ENCODE measurements at regions not wholly inside any gene's neighbourhood (a gene's known extent, or its start where the extent isn't known, plus 50 kb on each side); places are given as distances from the start of the nearest gene placed in this dataset.

- Histone ChIP-seq H3K4me3 (no peak overlapping the region), H3K9me3 (ENCODE audit: low read depth) (peaks cover 3% of the 10 kb centered on the region), H3K4me2 (no peak overlapping the region), H2AFZ (no peak overlapping the region), H3K9me2 (replicated peaks; ENCODE audit: insufficient read depth) (no peaks in the 10 kb centered on the region), H3K27me3 (no peaks in the 10 kb centered on the region), H3K36me3 (replicated peaks; ENCODE audit: insufficient read depth, low read depth) (no peaks in the 10 kb centered on the region), H3K27ac (no peak overlapping the region), H3K79me2 (no peaks in the 10 kb centered on the region), H3K4me1 (ENCODE audit: insufficient read depth) (no peaks in the 10 kb centered on the region), H4K20me1 (ENCODE audit: insufficient read depth, poor library complexity, severe bottlenecking) (no peaks in the 10 kb centered on the region)
- DNase-seq (ENCODE audit: low spot score): no peak
- TF ChIP-seq EZH2 (IDR thresholded peaks at IDR 0.05; ENCODE audit: borderline replicate concordance) (no peak), EZH2phosphoT487 (IDR thresholded peaks at IDR 0.05; ENCODE audit: low read depth, severe bottlenecking, unreplicated experiment) (no peak)
- TF ChIP-seq, protein P1, sequence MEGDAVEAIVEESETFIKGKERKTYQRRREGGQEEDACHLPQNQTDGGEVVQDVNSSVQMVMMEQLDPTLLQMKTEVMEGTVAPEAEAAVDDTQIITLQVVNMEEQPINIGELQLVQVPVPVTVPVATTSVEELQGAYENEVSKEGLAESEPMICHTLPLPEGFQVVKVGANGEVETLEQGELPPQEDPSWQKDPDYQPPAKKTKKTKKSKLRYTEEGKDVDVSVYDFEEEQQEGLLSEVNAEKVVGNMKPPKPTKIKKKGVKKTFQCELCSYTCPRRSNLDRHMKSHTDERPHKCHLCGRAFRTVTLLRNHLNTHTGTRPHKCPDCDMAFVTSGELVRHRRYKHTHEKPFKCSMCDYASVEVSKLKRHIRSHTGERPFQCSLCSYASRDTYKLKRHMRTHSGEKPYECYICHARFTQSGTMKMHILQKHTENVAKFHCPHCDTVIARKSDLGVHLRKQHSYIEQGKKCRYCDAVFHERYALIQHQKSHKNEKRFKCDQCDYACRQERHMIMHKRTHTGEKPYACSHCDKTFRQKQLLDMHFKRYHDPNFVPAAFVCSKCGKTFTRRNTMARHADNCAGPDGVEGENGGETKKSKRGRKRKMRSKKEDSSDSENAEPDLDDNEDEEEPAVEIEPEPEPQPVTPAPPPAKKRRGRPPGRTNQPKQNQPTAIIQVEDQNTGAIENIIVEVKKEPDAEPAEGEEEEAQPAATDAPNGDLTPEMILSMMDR (IDR thresholded peaks at IDR 0.05; ENCODE audit: poor library complexity): no peak
These were observed 734.6 kb downstream of the GLUD2 start for GRCh38 chrX:121781991-121782390.

GRCh38 chrX:121782544-121782943 lies 735.1 kb downstream of the GLUD2 start:
- H2AFZ ChIP-seq: no peak overlapping the region
- no peak for DNase-seq (ENCODE audit: low spot score)
- no peak overlapping the region for H3K27ac ChIP-seq
- no peaks in the 10 kb centered on the region for H4K20me1 ChIP-seq (ENCODE audit: insufficient read depth, poor library complexity, severe bottlenecking)
- H3K9me3 ChIP-seq (ENCODE audit: low read depth): peaks cover 3% of the 10 kb centered on the region
- H3K79me2 ChIP-seq: no peaks in the 10 kb centered on the region
- no peak overlapping the region for H3K4me3 ChIP-seq
- H3K27me3 ChIP-seq: no peaks in the 10 kb centered on the region
- no peaks in the 10 kb centered on the region for H3K9me2 ChIP-seq (replicated peaks; ENCODE audit: insufficient read depth)
- 47% methylated on average over 2 of the region's 2 CpGs for WGBS (ENCODE audit: low lambda C conversion rate, missing lambda C conversion rate)
- no peaks in the 10 kb centered on the region for H3K4me1 ChIP-seq (ENCODE audit: insufficient read depth)
- TF ChIP-seq EZH2 (IDR thresholded peaks at IDR 0.05; ENCODE audit: borderline replicate concordance): no peak
- TF ChIP-seq EZH2phosphoT487 (IDR thresholded peaks at IDR 0.05; ENCODE audit: low read depth, severe bottlenecking, unreplicated experiment): no peak
- TF ChIP-seq, protein P1 (IDR thresholded peaks at IDR 0.05; ENCODE audit: poor library complexity): no peak
- H3K36me3 ChIP-seq (replicated peaks; ENCODE audit: insufficient read depth, low read depth): no peaks in the 10 kb centered on the region
- H3K4me2 ChIP-seq: no peak overlapping the region

GRCh38 chrX:121782976-121783375 lies 735.6 kb downstream of the GLUD2 start:
- Histone ChIP-seq H4K20me1 (ENCODE audit: insufficient read depth, poor library complexity, severe bottlenecking) (no peaks in the 10 kb centered on the region), H3K9me2 (replicated peaks; ENCODE audit: insufficient read depth) (no peaks in the 10 kb centered on the region), H3K27ac (no peak overlapping the region), H2AFZ (no peak overlapping the region), H3K4me1 (ENCODE audit: insufficient read depth) (no peaks in the 10 kb centered on the region), H3K4me3 (no peak overlapping the region), H3K27me3 (no peaks in the 10 kb centered on the region), H3K79me2 (no peaks in the 10 kb centered on the region), H3K9me3 (ENCODE audit: low read depth) (peaks cover 3% of the 10 kb centered on the region), H3K4me2 (no peak overlapping the region), H3K36me3 (replicated peaks; ENCODE audit: insufficient read depth, low read depth) (no peaks in the 10 kb centered on the region)
- WGBS (ENCODE audit: low lambda C conversion rate, missing lambda C conversion rate): 45% methylated on average over 3 of the region's 3 CpGs
- no peak for DNase-seq (ENCODE audit: low spot score)
- TF ChIP-seq EZH2 (IDR thresholded peaks at IDR 0.05; ENCODE audit: borderline replicate concordance) (no peak), EZH2phosphoT487 (IDR thresholded peaks at IDR 0.05; ENCODE audit: low read depth, severe bottlenecking, unreplicated experiment) (no peak)
- TF ChIP-seq, protein P1 (IDR thresholded peaks at IDR 0.05; ENCODE audit: poor library complexity): no peak

GRCh38 chrX:121802881-121803412 lies 755.5 kb downstream of the GLUD2 start:
- WGBS (ENCODE audit: low lambda C conversion rate, missing lambda C conversion rate): 68% methylated on average over 7 of the region's 7 CpGs
- no peak overlapping the region for H2AFZ ChIP-seq
- no peaks in the 10 kb centered on the region for H3K9me2 ChIP-seq (replicated peaks; ENCODE audit: insufficient read depth)
- TF ChIP-seq EZH2phosphoT487 (IDR thresholded peaks at IDR 0.05; ENCODE audit: low read depth, severe bottlenecking, unreplicated experiment) (no peak), EZH2 (IDR thresholded peaks at IDR 0.05; ENCODE audit: borderline replicate concordance) (no peak)
- TF ChIP-seq, protein P1 (IDR thresholded peaks at IDR 0.05; ENCODE audit: poor library complexity): no peak
- H3K9me3 ChIP-seq (ENCODE audit: low read depth): no peaks in the 10 kb centered on the region
- no peaks in the 10 kb centered on the region for H3K27me3 ChIP-seq
- no peak overlapping the region for H3K4me3 ChIP-seq
- H3K4me2 ChIP-seq: no peak overlapping the region
- H3K4me1 ChIP-seq (ENCODE audit: insufficient read depth): no peaks in the 10 kb centered on the region
- DNase-seq (ENCODE audit: low spot score): no peak
- H3K79me2 ChIP-seq: no peaks in the 10 kb centered on the region
- no peaks in the 10 kb centered on the region for H3K36me3 ChIP-seq (replicated peaks; ENCODE audit: insufficient read depth, low read depth)
- no peak overlapping the region for H3K27ac ChIP-seq
- no peaks in the 10 kb centered on the region for H4K20me1 ChIP-seq (ENCODE audit: insufficient read depth, poor library complexity, severe bottlenecking)

Measured in hepatocyte (in vitro differentiated cells).